CD4-positive, alpha-beta T cell treated with Interleukin-17A for 4 hours (primary cell): ENCODE measurements at regions not wholly inside any gene's neighbourhood (a gene's known extent, or its start where the extent isn't known, plus 50 kb on each side); places are given as distances from the start of the nearest gene placed in this dataset.

Experiments
- DNase-seq: peaks from one replicate; pipeline ENCODE4 v3.0.0-alpha.2; 2020; ENCODE audit warnings: mixed read lengths

DNA sequence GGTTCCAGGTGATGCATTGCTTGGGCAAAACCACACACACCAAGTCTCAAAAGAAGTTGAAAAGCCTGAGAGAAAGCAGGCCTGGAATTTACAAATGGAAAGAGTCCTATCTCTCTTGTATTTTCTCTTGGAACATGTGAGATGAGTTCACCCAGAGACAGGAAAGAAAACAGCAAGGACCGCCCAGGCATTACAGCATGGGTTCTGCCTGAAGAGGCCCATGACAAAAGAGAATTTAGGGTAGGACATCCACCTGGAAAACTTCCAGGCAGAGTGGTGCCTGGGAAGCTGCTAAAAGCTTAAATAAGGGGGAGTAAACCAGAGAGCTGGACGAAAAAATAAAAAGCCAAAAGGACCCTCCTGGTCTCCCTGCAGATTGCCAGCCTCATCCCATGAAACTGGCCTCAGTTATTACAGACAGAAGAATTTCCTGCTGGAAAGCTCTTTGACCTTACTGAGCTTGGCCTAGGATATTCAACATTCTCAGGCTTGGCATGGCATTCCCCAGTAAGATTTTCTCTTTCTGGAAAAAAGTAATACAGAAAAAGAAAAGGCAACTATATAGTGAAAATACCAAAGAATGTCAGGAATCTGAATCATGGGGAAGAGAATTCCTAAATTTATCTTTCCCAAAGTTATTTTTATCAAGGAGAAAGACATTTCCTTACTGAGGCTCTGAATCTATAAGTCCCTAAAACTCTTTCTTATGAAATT lies 121.3 kb upstream of the NUDT4 start:
- no peak for DNase-seq

GRCh38 chr12:93261505-93262094 lies 116.1 kb upstream of the NUDT4 start:
- no peak for DNase-seq

GRCh38 chr12:93272997-93273396 lies 104.7 kb upstream of the NUDT4 start:
- DNase-seq: no peak

DNA sequence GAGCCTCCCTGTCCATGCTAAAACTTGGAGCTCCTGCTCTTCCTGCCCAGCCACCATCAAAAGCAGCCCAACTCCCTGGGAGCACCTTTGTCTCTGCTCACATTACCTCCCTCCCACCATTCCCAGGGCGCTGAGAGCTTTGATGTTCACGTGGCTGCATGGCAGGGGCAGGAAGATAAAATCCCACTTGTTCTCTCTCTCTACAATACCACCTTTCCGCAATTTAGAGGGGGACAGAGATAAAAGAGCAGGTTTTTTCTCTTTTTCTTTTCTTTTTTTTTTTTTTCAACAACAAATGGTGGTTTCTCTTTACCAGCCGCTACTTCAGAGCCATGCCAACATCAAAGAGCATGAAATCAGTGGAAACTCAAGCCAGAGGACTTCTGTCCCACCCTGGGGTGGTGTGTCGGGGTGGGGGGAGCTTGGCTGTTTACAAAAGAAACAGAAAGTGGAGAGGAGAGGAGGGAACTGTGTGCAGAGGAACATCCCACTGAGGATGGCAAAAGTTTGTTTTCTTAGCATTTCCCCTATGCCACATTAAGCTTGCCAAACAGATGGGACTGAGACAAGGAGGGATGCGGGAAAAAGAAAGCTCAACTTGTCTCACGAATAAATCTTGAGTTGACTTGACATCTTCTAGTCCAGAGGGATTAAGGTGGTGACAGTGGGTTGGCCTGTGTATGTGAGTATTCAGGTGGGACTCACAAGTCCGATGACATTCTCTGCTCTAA lies 103.7 kb upstream of the NUDT4 start:
- no peak for DNase-seq

DNA sequence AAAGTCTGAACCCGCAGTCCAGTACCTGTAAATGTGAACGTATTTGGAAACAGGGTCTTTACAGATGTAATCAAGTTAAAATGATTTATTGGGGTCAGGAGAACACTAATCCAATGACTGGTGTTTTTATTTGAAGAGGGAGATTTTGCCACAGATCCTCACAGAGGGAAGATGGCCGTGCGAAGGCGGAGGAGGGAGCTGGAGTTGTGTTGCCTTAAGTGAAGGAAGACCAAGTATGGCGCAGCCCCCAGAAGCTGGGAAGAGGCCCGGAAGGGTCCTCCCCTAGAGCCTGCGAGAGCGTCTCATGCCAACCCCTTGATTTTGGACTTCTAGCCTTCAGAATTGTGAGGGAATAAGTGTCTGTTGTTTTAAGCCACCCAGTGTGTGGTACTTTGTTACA lies 102.8 kb upstream of the NUDT4 start:
- no peak for DNase-seq

- no peak for DNase-seq
Measured at GRCh38 chr12:93275589-93275988, 102.1 kb upstream of the NUDT4 start.

DNA sequence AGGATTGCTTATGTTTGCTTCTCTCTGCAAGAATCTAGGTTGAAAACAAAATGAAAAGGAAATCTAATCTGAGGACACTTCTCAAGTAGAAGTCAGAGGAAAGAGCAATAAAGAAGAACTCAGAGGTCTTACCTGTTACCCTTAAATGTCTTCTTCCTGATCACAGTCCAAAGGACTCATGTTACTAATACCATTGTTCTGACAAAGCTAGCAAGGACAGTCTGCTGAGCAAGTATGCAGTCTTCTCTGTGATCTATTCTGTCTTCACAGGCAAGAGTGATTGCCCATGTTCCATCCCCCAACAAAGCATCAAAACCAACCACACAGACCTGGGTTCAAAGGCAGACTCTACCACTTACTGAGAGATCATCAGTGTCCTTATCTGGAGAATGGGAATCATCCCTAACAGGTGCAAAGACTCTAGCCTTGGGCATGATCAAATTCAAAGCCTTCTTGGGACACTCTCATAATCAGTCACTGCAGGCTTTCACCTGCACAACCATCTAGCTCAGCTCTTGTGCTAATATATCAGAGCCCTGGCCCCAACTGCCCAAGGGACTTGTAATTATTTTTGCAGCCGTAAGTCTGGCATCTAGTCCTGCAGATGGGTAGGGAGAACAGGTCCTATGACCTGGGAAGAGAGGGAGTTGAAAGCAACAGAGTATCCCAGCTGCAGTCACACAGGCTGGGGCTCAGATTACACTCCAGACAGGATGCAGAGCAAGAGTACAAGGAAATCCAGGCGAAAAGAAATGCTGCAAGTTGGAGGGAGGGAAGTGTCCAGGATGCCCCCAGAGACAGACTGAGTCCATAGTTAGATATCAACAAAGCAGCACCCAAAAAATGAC lies 97.9 kb upstream of the NUDT4 start:
- DNase-seq: no peak

DNA sequence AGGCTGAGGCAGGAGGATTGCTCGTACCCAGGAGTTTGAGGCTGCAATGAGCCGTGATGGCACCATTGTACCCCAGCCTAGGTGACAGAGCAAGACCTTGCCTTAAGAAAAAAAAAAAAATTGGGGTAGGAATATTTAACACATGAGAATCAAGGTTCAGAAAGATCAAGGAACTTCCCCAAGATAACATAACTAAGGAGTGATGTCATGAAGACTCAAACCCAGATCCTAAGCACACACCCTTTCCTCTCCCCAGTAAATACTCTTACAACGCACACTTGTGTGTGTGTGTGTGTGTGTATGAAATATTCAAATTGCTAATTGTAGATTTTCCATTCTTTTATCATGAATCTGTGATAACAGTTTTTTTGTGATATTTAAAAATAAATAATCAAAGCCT lies 90.6 kb upstream of the NUDT4 start:
- DNase-seq: no peak

- DNase-seq: no peak
Measured at GRCh38 chr12:93288626-93289025, 89.1 kb upstream of the NUDT4 start.

- DNase-seq: no peak
Measured at GRCh38 chr12:93290391-93290790, 87.3 kb upstream of the NUDT4 start.

GRCh38 chr12:93292213-93292612 lies 85.5 kb upstream of the NUDT4 start:
- no peak for DNase-seq

GRCh38 chr12:93292731-93293566 lies 84.8 kb upstream of the NUDT4 start:
- DNase-seq: no peak

DNA sequence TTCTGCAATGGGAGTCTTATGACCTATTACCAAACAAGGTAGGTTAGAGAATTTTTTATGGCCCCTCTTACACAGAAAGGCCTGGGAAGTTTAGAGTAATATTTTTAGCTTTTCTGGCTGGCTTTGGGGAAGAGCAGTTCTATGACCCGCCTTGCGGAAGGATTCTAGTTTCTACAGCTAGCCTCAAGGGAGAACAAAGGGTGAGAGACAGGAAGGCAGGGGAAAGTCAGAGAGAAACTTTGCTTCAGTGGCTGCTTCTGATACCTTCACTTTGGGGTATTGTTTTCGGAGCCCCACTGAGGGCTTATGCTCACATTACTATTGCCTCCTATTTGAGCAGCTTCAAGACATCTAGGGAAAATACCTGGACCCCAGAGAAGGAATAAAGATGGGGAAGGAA lies 80.7 kb upstream of the NUDT4 start:
- DNase-seq: no peak

GRCh38 chr12:93297536-93297935 lies 80.2 kb upstream of the NUDT4 start:
- DNase-seq: no peak

DNA sequence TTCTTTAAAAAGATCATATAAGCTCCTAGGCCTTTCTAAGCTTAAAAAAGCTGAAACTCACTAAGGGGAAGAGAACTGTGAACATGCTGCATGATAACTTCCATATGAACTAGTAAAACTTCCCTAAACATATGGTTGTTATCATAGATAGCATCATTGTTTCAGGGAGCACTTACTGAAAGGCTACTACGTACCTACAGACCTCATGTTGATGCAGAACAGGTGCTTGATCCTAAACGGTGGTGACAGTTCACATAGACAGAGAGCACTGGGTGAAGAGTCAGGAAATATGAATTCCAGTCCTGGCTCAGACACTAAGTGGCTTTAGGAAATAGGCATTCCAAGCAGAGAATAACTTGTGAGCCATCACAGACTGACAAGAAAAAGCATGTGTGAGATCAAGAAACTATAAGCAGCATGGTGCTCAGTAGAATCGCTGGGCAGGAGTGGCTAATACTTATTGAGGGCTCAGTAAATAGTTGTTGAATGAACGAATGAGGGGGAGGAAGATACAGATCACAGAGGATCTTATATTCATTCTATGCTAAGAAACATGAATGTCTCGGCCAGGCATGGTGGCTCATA lies 78.4 kb upstream of the NUDT4 start:
- DNase-seq: no peak

- no peak for DNase-seq
Measured at GRCh38 chr12:93300611-93301021, 77.1 kb upstream of the NUDT4 start.

- no peak for DNase-seq
Measured at GRCh38 chr12:93302331-93303229, 75.1 kb upstream of the NUDT4 start.

DNA sequence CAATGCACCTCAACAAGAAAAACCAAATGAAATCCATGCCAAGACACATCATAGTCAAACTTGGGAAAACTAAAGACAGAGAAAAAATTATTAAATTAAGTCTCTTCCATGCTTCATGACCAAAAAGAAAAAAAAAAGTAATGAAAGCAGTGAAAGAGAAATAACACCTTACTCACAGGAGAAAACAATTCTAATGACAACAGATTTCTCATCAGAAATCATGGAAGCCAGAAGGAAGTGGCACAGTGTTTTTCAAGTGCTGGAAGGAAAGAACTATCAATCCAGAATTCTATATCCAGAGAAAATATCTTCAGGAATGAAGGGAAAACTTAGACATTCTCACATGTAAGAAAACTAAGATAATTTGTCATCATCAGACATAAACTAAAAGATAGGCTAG lies 71.1 kb upstream of the NUDT4 start:
- no peak for DNase-seq

GRCh38 chr12:93308281-93308680 lies 69.4 kb upstream of the NUDT4 start:
- no peak for DNase-seq

DNA sequence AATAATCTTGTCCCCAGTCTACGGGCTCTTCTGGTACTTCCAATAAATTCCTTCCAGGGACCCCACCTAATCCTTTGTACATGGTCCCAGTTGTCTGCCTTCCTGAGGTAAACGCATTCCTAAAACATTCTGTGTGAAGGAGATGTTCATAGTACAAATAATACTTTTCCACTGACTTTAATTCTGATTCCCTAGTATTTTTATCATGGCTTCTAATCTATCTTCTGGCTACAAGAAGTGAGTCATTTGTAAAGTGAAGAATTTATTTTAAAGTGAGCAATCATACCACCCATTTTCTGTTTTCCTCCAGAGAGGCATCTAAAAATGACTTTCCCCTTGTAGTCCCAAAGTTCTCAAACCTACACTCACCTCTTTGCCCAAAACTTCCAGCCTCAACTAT lies 65.9 kb upstream of the NUDT4 start:
- no peak for DNase-seq

DNA sequence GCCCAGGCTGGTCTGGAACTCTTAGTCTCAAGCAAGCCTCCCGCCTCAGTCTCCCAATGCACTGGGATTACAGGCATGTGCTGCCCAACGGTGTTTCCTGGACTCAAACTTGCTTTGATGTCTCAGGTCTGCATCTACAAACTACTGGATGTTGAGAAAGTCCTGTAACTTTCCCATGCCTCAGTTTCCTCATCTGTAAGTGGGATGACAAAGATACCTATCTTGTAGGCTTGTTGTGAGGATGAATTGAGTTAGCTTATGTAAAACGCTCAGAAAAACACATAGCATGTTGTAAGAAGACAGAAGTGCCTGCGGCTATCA lies 63.6 kb upstream of the NUDT4 start:
- no peak for DNase-seq
